IMR-90 (cell line): ENCODE measurements at regions not wholly inside any gene's neighbourhood (a gene's known extent, or its start where the extent isn't known, plus 50 kb on each side); places are given as distances from the start of the nearest gene placed in this dataset.

Experiments used
- ATAC-seq: fragments of 200-7000 bp; cut with Tn5 transposase; 2 replicates; pipeline ENCODE4 v1.9.1; 2020; ENCODE audit warnings: low read depth, mild to moderate bottlenecking, moderate library complexity
- BruUV-seq: library from RNA; stranded (reverse); fragments of 400-500 nt; replicated peaks from 2 replicates; lab custom pipeline; 2021; lab: Mats Ljungman, UMichigan
- CTCF ChIA-PET: fragments of 300-600 bp; formaldehyde crosslinking; extraction: SDS; loops from one replicate; lab custom pipeline; 2021; ENCODE audit warnings: antibody characterized with exemption; lab: Yijun Ruan, JAX
- POLR2A ChIA-PET: fragments of 300-600 bp; sonication (Branson Sonifier 250); formaldehyde crosslinking; loops from one replicate; lab custom pipeline; 2022; ENCODE audit warnings: antibody characterized with exemption; ENCODE audit not compliant: unreplicated experiment; lab: Charles Lee
- DNase-seq: peaks from one replicate; pipeline ENCODE4 v3.0.0; 2013
- H2AFZ ChIP-seq: replicated peaks from 2 replicates; pipeline ENCODE3; 2013; ENCODE audit warnings: low read length, mild to moderate bottlenecking; ENCODE audit not compliant: poor library complexity
- H2AK5ac ChIP-seq: 2 replicates; pipeline ENCODE4 v1.6.1; 2013; ENCODE audit warnings: low read depth, low read length, inconsistent platforms
- H2AK9ac ChIP-seq: replicated peaks from 2 replicates; pipeline ENCODE3; 2013; ENCODE audit warnings: mild to moderate bottlenecking, low read depth, low read length, moderate library complexity; ENCODE audit not compliant: poor library complexity
- H2BK120ac ChIP-seq: 2 replicates; pipeline ENCODE4 v1.6.1; 2013; ENCODE audit warnings: low read depth, low read length, inconsistent platforms
- H2BK15ac ChIP-seq: 3 replicates; pipeline ENCODE4 v1.6.1; 2013; ENCODE audit warnings: low read depth, low read length, inconsistent platforms
- H2BK20ac ChIP-seq: 2 replicates; pipeline ENCODE4 v1.6.1; 2013; ENCODE audit warnings: low read depth, mild to moderate bottlenecking, inconsistent platforms, low read length, moderate library complexity
- H2BK5ac ChIP-seq: 2 replicates; pipeline ENCODE4 v1.6.1; 2013; ENCODE audit warnings: mild to moderate bottlenecking, low read depth, low read length, inconsistent platforms; ENCODE audit not compliant: poor library complexity, severe bottlenecking
- H3K14ac ChIP-seq: replicated peaks from 2 replicates; pipeline ENCODE4 v1.6.1; 2013; ENCODE audit warnings: low read depth, low read length, inconsistent platforms
- H3K18ac ChIP-seq: 2 replicates; pipeline ENCODE4 v1.6.1; 2013; ENCODE audit warnings: low read depth, low read length, control low read depth
- H3K23ac ChIP-seq: 2 replicates; pipeline ENCODE4 v1.6.1; 2013; ENCODE audit warnings: low read depth, low read length, inconsistent platforms
- H3K27ac ChIP-seq: 2 replicates; pipeline ENCODE4 v1.5.1; 2013; ENCODE audit warnings: mild to moderate bottlenecking, control low read depth, low read length; ENCODE audit not compliant: insufficient read depth
- H3K27me3 ChIP-seq: 2 replicates; pipeline ENCODE4 v1.6.1; 2013; ENCODE audit warnings: low read length; ENCODE audit not compliant: control insufficient read depth, insufficient read depth
- H3K36me3 ChIP-seq: 2 replicates; pipeline ENCODE4 v1.6.1; 2013; ENCODE audit warnings: low read length, mixed read lengths; ENCODE audit not compliant: control insufficient read depth, insufficient read depth
- H3K4ac ChIP-seq: 2 replicates; pipeline ENCODE4 v1.6.1; 2013; ENCODE audit warnings: low read depth, low read length, inconsistent platforms
- H3K4me1 ChIP-seq: 2 replicates; pipeline ENCODE4 v1.6.1; 2013; ENCODE audit warnings: low read length, mixed read lengths; ENCODE audit not compliant: control insufficient read depth, insufficient read depth
- H3K4me2 ChIP-seq: 2 replicates; pipeline ENCODE4 v1.6.1; 2013; ENCODE audit warnings: low read depth, mild to moderate bottlenecking, control low read depth, low read length, moderate library complexity
- H3K4me3 ChIP-seq: 2 replicates; pipeline ENCODE4 v1.5.1; 2013; ENCODE audit warnings: low read depth, mild to moderate bottlenecking, control low read depth, low read length, moderate library complexity; ENCODE audit not compliant: insufficient read depth
- H3K56ac ChIP-seq: 2 replicates; pipeline ENCODE4 v1.6.1; 2013; ENCODE audit warnings: low read length, inconsistent platforms; ENCODE audit not compliant: insufficient read depth; ENCODE audit errors: extremely low read depth
- H3K79me1 ChIP-seq, 2 experiments: 2 replicates each; pipeline ENCODE4 v1.6.1; 2013; ENCODE audit warnings: low read length in 2 of 2, inconsistent platforms in 1 of 2, low read depth in 1 of 2
- H3K9ac ChIP-seq: 2 replicates; pipeline ENCODE4 v1.6.1; 2013; ENCODE audit warnings: low read depth, low read length, control low read depth
- H3K9me1 ChIP-seq: 2 replicates; pipeline ENCODE4 v1.6.1; 2013; ENCODE audit warnings: low read length, inconsistent platforms; ENCODE audit not compliant: insufficient read depth
- H3K9me3 ChIP-seq: 2 replicates; pipeline ENCODE4 v1.6.1; 2013; ENCODE audit warnings: low read length; ENCODE audit not compliant: control insufficient read depth, insufficient read depth
- H4K20me1 ChIP-seq: 2 replicates; pipeline ENCODE4 v1.6.1; 2013; ENCODE audit warnings: low read length, inconsistent platforms; ENCODE audit not compliant: insufficient read depth
- H4K5ac ChIP-seq: 2 replicates; pipeline ENCODE4 v1.6.1; 2013; ENCODE audit warnings: mild to moderate bottlenecking, low read depth, low read length, control low read depth
- H4K8ac ChIP-seq, 2 experiments: 2 replicates each; pipeline ENCODE4 v1.6.1; 2013; ENCODE audit warnings: low read depth in 2 of 2, low read length in 2 of 2, control low read depth in 1 of 2, inconsistent platforms in 1 of 2
- H4K91ac ChIP-seq: 2 replicates; pipeline ENCODE4 v1.6.1; 2013; ENCODE audit warnings: low read depth, low read length, inconsistent platforms; ENCODE audit not compliant: insufficient read depth
- BHLHE40 ChIP-seq: fragments of 150-350 bp; IDR thresholded peaks from 2 replicates; pipeline ENCODE4 v1.6.1; 2016; ENCODE audit warnings: mild to moderate bottlenecking, low read depth, low read length
- CEBPB ChIP-seq: IDR thresholded peaks from 2 replicates; pipeline ENCODE4 v1.6.1; 2012; ENCODE audit warnings: low read depth, low read length, improper control_type of control experiment
- CHD1 ChIP-seq: IDR thresholded peaks from 2 replicates; pipeline ENCODE4 v1.6.1; 2012; ENCODE audit warnings: low read depth, low read length, improper control_type of control experiment
- FOS ChIP-seq: fragments of 150-350 bp; IDR thresholded peaks from 2 replicates; pipeline ENCODE4 v1.6.1; 2016; ENCODE audit warnings: low read depth, low read length
- MAFK ChIP-seq: IDR thresholded peaks from 2 replicates; pipeline ENCODE4 v1.6.1; 2012; ENCODE audit warnings: low read depth, low read length, improper control_type of control experiment
- MAZ ChIP-seq: IDR thresholded peaks from 2 replicates; pipeline ENCODE4 v1.6.1; 2012; ENCODE audit warnings: low read depth, mild to moderate bottlenecking, low read length, improper control_type of control experiment, moderate library complexity, borderline replicate concordance
- MXI1 ChIP-seq: IDR thresholded peaks from 2 replicates; pipeline ENCODE4 v1.6.1; 2012; ENCODE audit warnings: low read depth, mild to moderate bottlenecking, low read length, moderate library complexity, borderline replicate concordance
- NFE2L2 ChIP-seq: fragments of 150-350 bp; IDR thresholded peaks from 2 replicates; pipeline ENCODE4 v1.6.1; 2016; ENCODE audit warnings: low read depth, mild to moderate bottlenecking, low read length
- RAD21 ChIP-seq: IDR thresholded peaks from 2 replicates; pipeline ENCODE4 v1.6.1; 2012; ENCODE audit warnings: low read length, improper control_type of control experiment
- RCOR1 ChIP-seq: IDR thresholded peaks from 2 replicates; pipeline ENCODE4 v1.6.1; 2012; ENCODE audit warnings: mild to moderate bottlenecking, low read length, improper control_type of control experiment; ENCODE audit not compliant: insufficient replicate concordance
- dilution Hi-C: fragments of 300-500 bp; cut with HindIII; formaldehyde crosslinking; loops from one replicate; pipeline ENCODE4 v1.14.3; 2018; ENCODE audit warnings: low sequenced_read_pairs; ENCODE audit not compliant: unreplicated experiment
- in situ Hi-C: fragments of 300-500 bp; cut with MboI; formaldehyde crosslinking; loops from 3 replicates; pipeline ENCODE4 v1.14.3; 2019; ENCODE audit warnings: low sequenced_read_pairs, inconsistent platforms, mixed read lengths
- intact Hi-C: fragments of 100-400 bp; cut with micrococcal nuclease; formaldehyde crosslinking; loops from 2 replicates; pipeline ENCODE4 v1.10.0; 2022
- TF ChIP-seq, protein P1 (sequence below): fragments of 150-350 bp; IDR thresholded peaks from 2 replicates; pipeline ENCODE4 v1.6.1; 2016; ENCODE audit warnings: low read depth, mild to moderate bottlenecking, low read length, moderate library complexity, borderline replicate concordance
- TF ChIP-seq, protein P2 (sequence below): fragments of 150-350 bp; IDR thresholded peaks from 2 replicates; pipeline ENCODE4 v1.6.1; 2017; ENCODE audit warnings: mild to moderate bottlenecking, antibody characterized with exemption, low read length, low read depth
- TF ChIP-seq, protein P3 (sequence below): conservative IDR thresholded peaks from 2 replicates; pipeline ENCODE4 v1.5.1; 2012; ENCODE audit warnings: mild to moderate bottlenecking, low read depth, low read length, improper control_type of control experiment

- no peak overlapping the region for H4K91ac ChIP-seq
- no peak overlapping the region for H2BK15ac ChIP-seq
- no TSS peak for BruUV-seq
- no peaks in the 10 kb centered on the region for H3K9me1 ChIP-seq
- H3K27ac ChIP-seq = no peak overlapping the region
- no peak overlapping the region for H3K9ac ChIP-seq
- DNase-seq = no peak
- in situ Hi-C loops = no loop called here
- H3K79me1 ChIP-seq = no peaks in the 10 kb centered on the region
- H4K20me1 ChIP-seq = no peaks in the 10 kb centered on the region
- ChIA-PET CTCF (no interaction called here), POLR2A (no interaction called here)
- dilution Hi-C loops = no loop called here
- no peak for ATAC-seq
- H3K23ac ChIP-seq = no peak overlapping the region
- no peaks in the 10 kb centered on the region for H3K36me3 ChIP-seq
- no peak overlapping the region for H2BK20ac ChIP-seq
- TF ChIP-seq RAD21 (no peak), MAZ (no peak), MAFK (no peak), CHD1 (no peak), MXI1 (no peak), FOS (no peak), RCOR1 (no peak), BHLHE40 (no peak), CEBPB (no peak), NFE2L2 (no peak)
- TF ChIP-seq, protein P1, sequence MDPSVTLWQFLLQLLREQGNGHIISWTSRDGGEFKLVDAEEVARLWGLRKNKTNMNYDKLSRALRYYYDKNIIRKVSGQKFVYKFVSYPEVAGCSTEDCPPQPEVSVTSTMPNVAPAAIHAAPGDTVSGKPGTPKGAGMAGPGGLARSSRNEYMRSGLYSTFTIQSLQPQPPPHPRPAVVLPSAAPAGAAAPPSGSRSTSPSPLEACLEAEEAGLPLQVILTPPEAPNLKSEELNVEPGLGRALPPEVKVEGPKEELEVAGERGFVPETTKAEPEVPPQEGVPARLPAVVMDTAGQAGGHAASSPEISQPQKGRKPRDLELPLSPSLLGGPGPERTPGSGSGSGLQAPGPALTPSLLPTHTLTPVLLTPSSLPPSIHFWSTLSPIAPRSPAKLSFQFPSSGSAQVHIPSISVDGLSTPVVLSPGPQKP = no peak
- TF ChIP-seq, protein P2, sequence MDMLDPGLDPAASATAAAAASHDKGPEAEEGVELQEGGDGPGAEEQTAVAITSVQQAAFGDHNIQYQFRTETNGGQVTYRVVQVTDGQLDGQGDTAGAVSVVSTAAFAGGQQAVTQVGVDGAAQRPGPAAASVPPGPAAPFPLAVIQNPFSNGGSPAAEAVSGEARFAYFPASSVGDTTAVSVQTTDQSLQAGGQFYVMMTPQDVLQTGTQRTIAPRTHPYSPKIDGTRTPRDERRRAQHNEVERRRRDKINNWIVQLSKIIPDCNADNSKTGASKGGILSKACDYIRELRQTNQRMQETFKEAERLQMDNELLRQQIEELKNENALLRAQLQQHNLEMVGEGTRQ = no peak
- TF ChIP-seq, protein P3, sequence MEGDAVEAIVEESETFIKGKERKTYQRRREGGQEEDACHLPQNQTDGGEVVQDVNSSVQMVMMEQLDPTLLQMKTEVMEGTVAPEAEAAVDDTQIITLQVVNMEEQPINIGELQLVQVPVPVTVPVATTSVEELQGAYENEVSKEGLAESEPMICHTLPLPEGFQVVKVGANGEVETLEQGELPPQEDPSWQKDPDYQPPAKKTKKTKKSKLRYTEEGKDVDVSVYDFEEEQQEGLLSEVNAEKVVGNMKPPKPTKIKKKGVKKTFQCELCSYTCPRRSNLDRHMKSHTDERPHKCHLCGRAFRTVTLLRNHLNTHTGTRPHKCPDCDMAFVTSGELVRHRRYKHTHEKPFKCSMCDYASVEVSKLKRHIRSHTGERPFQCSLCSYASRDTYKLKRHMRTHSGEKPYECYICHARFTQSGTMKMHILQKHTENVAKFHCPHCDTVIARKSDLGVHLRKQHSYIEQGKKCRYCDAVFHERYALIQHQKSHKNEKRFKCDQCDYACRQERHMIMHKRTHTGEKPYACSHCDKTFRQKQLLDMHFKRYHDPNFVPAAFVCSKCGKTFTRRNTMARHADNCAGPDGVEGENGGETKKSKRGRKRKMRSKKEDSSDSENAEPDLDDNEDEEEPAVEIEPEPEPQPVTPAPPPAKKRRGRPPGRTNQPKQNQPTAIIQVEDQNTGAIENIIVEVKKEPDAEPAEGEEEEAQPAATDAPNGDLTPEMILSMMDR = no peak
- no peak overlapping the region for H2AK5ac ChIP-seq
- intact Hi-C loops = no loop called here
- no peak overlapping the region for H2BK5ac ChIP-seq
- H3K4me1 ChIP-seq = peaks cover 4% of the 10 kb centered on the region; the same call in 1 of the 2 replicates
- H4K5ac ChIP-seq = no peak overlapping the region
- no peak overlapping the region for H2BK120ac ChIP-seq
- no peak overlapping the region for H2AFZ ChIP-seq
- no peak overlapping the region for H3K18ac ChIP-seq
- no peaks in the 10 kb centered on the region; the same call in 1 of the 2 replicates for H3K27me3 ChIP-seq
- H3K56ac ChIP-seq = no peak overlapping the region
- no peak overlapping the region for H4K8ac ChIP-seq
- H3K4me3 ChIP-seq = no peak overlapping the region
- H3K14ac ChIP-seq = no peak overlapping the region
- no peak overlapping the region for H3K4me2 ChIP-seq
- no peak overlapping the region for H3K4ac ChIP-seq
- no peak overlapping the region for H2AK9ac ChIP-seq
- no peaks in the 10 kb centered on the region for H3K9me3 ChIP-seq
These were observed 392.1 kb upstream of the DDHD1 start for GRCh38 chr14:53545217-53545616.
